GM18907 (cell line): ENCODE measurements at regions not wholly inside any gene's neighbourhood (a gene's known extent, or its start where the extent isn't known, plus 50 kb on each side); places are given as distances from the start of the nearest gene placed in this dataset.
"Not testable (repeated sequence)": the region's sequence is repeated elsewhere in the genome, so short reads cannot be mapped to it uniquely, and the experiment has no call there.

Experiments
- ATAC-seq: cut with Tn5 transposase; IDR thresholded peaks from one replicate; pipeline ENCODE4 v1.9.1; 2021; ENCODE audit warnings: mild to moderate bottlenecking, moderate library complexity; ENCODE audit not compliant: unreplicated experiment

- not testable (repeated sequence) for ATAC-seq
Observed at GRCh38 chr16:31581065-31581464, 53.4 kb downstream of the AHSP start.

GRCh38 chr16:31601737-31602384 lies 74.2 kb downstream of the AHSP start:
- ATAC-seq, result not testable (repeated sequence)

GRCh38 chr16:31618130-31618529 lies 90.4 kb downstream of the AHSP start:
- ATAC-seq, result no peak

DNA sequence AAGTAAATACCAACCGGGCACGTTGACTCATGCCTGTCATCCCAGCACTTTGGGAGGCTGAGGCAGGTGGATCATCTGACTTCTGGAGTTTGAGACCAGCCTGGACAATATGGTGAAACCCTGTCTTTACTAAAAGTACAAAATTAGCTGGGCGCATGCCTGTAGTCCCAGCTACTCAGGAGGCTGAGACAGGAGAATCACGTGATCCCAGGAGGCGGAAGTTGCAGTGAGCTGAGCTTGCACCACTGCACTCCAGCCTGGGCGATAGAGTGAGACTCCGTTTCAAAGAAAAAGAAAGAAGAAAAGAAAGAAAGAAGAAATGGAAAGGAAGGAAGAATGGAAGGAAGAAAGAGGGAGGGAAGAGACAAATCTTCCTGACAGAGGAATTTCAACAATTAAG lies 108.7 kb downstream of the AHSP start:
- no peak for ATAC-seq

DNA sequence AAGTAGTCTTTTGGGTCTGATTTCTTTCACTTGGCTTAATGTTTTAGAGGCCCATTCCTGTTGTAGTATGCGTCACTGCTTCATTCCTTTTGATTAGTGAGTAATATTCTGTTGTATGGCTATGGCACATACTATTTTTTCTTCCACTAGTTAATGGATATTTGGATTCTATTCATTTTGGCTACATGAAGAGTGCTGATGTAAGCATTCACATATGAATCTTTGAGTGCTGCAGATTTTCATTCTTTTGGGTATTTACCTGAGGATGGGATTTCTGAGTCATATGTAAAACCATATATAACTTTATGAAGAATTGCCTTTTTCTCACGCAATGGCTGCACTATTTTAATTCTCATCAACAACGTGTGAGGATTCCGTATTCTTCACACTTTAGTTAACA lies 113.6 kb downstream of the AHSP start:
- ATAC-seq, result no peak

GRCh38 chr16:31655674-31656073 lies 128.0 kb downstream of the AHSP start:
- ATAC-seq, result not testable (repeated sequence)

- ATAC-seq, result no peak
Observed at GRCh38 chr16:31664683-31665482, 137.2 kb downstream of the AHSP start.

DNA sequence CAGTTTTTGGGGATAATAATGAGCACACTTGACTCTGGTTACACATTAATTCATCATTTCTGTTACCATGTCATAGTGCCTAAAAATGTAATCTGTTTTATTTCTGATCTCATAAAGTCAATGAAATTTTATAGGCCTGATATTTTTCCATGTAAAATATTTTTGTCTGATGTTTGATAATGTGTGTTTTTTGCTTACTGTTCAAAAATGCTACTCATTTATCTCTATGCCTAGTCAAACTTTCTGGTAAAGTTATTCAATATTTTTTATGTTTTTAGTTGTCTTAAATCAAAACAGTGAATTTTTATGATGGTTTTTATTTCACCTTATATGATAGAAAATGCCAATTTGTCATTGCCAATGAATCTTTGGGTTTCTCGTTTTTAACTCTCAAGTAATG lies 147.0 kb downstream of the AHSP start:
- ATAC-seq, result no peak

DNA sequence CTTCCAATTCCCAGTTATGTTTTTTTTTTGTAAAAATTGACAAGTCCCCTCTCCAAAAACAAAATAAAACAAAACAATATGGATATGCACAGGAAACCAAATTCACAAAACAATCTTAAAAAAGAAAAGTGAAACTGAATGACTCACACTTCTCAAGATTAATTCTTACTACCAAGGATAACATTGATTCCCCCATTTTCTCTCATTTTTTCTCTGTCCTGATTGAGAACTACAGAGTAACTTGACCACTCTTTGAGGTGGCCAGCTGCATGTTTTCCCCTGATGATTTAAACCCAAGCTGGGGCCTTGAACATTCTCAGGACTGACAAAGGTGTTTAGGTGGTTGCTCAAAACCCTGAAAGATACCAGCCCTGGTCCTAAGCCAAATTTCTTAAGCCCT lies 149.0 kb downstream of the AHSP start:
- ATAC-seq, result no peak

- no peak for ATAC-seq
Observed at GRCh38 chr16:31678649-31679325, 151.1 kb downstream of the AHSP start.

DNA sequence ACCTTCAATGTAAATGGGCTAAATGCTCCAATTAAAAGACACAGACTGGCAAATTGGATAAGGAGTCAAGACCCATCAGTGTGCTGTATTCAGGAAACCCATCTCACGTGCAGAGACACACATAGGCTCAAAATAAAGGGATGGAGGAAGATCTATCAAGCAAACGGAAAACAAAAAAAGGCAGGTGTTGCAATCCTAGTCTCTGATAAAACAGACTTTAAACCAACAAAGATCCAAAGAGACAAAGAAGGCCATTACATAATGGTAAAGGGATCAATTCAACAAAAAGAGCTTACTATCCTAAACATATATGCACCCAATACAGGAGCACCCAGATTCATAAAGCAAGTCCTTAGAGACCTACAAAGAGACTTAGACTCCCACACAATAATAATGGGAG lies 161.6 kb downstream of the AHSP start:
- ATAC-seq, result not testable (repeated sequence)

DNA sequence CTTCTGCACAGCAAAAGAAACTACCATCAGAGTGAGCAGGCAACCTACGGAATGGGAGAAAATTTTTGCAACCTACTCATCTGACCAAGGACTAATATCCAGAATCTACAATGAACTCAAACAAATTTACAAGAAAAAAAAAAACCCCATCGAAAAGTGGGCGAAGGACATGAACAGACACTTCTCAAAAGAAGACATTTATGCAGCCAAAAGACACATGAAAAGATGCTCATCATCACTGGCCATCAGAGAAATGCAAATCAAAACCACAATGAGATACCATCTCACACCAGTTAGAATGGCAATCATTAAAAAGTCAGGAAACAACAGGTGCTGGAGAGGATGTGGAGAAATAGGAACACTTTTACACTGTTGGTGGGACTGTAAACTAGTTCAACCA lies 164.6 kb downstream of the AHSP start:
- ATAC-seq, result not testable (repeated sequence)

DNA sequence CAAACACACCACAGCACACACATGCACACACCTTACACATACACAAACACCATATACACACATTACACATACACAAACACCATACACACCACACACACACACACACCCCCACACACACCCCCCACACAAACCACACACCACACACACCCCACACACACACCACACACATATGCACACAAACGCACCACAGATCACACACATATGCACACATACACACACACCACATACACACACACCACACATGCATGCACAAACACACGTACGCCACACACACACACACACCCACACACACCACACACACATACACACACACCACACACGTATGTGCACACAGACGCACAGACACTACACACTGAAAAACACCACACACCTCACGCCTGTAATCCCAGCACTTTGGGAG lies 166.0 kb downstream of the AHSP start:
- ATAC-seq, result no peak

DNA sequence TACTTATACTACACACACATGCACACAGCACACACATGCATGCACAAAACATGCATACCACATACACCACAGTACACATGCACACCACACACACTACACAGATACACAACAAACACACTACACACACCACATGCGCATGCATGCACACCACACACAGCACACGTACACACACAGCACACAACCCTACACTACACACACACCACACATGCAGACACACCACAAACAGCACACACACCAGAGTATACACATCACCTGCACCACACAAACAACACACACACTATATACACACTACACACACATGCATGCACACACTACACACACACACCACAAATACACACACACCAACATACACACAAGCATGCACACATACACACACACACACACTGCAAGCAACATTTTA lies 166.8 kb downstream of the AHSP start:
- ATAC-seq, result no peak

GRCh38 chr16:31695667-31696066 lies 168.0 kb downstream of the AHSP start:
- peak; percentile 41 for ATAC-seq

DNA sequence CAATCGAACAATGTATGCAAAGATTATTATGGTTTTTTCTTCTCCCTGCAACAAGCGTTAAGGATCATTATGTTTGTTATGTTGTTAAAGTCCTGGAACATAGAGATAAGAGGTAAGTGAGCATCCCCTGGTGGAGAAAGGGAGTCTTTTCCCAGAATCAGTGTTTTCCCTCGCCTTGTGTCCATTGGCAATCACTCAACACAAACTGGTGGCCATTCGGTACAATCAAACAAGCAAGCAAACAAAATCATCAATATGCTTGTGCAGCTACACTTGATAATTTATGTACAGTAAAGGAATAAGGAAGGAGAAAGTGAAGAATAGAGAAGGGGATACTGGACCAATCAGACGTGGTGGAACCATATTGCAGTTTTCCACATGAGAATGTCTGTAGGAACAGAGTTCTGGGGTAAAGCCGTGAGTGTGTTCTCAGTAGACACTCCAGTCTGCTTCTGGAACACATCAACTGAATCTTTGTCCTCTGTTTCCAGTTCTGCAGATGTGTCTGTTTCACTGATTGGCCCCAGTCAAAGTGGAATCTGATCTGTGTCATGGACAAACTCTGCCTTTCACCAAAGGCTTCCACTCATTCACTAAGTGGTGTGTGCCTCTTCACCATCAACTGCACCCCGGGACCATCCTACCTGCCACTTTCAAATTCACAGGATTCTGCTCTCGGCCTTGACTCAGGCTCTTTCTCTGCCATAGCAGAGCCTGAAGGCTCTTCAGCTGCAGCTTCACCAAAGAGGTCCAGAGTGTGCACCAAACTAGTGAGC lies 169.5 kb downstream of the AHSP start:
- ATAC-seq, result no peak

DNA sequence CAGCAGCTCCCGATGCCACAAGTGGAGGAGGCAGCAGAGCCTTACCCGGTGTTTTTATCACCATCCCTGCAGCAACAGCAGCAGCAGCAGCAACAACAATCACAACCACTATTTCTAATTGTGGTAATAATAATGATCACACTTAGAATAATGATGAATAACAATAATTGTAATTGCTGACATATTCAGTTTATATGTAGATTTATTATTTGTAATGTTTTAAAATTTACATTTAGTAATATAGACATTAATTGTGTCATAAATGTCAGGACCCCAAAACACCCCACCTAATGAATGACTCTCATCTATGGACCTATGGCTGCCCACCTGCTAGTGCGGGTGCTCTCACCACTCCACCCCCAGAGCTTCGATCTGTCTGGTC lies 170.0 kb downstream of the AHSP start:
- ATAC-seq, result no peak

- ATAC-seq, result no peak
Observed at GRCh38 chr16:31698901-31699300, 171.2 kb downstream of the AHSP start.

DNA sequence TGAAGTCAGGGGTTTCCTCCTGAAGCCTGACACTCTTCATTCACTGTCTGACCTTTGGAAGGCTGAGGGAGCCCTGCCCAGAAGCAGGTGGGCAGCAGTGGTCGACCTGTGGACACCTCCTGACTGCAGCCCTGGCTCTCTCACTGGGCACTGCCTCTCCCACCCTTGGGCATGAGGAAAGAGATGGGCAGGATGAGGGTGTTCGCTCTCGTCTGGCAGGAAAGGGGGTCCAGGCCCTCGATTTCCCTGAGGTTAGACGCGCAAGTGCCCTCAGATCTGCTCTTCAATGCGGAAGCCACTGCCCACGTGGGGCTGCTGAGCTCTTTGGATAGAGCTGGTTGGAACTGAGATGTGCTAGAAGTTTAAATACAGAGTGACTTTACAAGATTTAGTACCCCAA lies 171.9 kb downstream of the AHSP start:
- no peak for ATAC-seq

DNA sequence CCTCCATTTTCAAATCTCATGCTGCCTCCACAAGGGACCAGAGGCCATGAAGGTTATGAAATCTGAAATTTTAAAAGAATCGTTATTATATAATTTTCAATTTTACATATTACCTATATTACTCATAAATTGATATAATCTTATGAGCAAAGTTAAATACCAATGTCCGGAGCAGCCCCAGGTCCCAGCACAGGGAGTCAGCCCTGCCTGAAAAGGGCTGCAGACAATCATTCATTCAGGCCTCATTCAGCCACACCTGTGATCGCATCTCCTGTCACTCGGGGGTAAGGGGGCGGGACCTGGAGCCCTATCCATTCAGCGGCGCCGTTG lies 172.5 kb downstream of the AHSP start:
- no peak for ATAC-seq
